HG03565 (cell line): ENCODE measurements at regions not wholly inside any gene's neighbourhood (a gene's known extent, or its start where the extent isn't known, plus 50 kb on each side); places are given as distances from the start of the nearest gene placed in this dataset.

Experiments
- ATAC-seq: cut with Tn5 transposase; IDR thresholded peaks from one replicate; pipeline ENCODE4 v1.9.1; 2021; ENCODE audit warnings: mild to moderate bottlenecking, moderate library complexity; ENCODE audit not compliant: unreplicated experiment

DNA sequence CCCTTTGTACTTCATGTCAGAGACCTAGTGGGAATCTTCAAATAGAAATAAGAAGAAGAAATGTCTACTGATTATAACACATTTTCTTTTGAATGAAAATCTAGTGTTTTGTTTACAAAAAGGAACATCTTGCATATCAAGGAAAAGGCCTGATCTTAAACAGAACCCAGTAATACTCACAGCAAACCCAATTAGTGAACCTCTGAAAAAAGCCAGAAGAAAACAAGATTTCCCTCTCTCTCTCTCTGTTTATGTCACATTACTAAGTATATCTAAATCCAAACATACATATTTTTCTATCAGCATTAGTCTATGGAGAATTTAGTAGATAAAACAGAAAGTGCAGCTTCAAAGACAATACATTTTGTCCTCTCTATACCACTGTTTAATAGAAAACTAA lies 457.9 kb downstream of the NR2F1-AS1 start:
- ATAC-seq: no peak

DNA sequence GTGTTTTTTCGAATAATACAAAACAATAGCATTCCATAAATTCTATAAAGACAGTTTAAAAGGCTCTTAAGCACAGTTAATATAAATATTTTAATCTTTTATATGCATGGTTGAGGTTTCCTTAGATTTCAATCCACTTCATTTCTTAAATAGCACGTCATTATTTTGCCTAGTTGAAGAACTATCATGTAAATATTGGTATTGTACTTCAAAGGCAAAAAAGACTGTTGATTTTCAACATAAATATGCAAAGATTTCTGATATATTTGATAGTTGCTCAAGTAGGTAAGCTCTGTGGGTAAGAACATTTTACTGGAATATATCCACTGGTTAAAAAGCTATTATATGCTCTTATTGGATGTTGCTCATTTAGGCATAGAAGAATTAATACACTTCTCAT lies 458.6 kb downstream of the NR2F1-AS1 start:
- ATAC-seq: no peak

DNA sequence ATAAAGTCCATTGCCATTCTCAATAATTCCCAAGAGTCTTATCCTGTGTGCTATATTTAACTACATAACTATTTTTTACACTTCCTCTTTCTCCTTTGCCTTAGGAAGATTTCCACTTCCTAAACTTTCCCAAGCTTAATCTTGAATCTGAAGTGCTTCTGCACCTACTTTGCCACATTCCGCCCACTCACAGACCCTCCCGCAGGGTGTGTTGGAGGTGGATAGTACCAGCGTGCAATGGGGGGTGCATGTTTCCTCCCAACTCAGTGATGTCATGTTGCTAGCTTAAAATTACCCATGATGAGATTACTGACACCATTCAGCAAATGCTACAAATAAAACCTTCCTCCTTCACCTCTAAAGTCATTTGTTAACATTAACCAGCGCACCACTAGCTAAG lies 460.2 kb downstream of the NR2F1-AS1 start:
- ATAC-seq: no peak

DNA sequence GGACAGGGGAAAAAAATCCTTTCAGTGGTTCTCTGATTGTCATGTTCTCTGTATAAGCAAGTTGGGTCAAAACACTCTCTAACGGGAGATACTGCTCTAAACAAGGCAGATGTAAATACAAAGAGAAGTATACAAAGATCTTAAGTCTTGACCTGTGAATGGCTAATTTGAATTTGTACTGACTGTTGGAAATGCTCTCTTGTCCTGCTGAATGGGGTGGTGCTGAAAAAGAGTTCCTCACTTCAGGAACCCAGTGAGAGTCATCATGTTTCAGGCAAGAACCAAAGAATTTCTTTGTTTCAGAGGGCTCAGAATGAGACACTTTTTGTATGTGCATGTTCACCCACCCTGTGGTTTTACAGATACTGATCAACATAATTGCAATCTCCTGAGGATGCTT lies 461.0 kb downstream of the NR2F1-AS1 start:
- ATAC-seq: no peak

DNA sequence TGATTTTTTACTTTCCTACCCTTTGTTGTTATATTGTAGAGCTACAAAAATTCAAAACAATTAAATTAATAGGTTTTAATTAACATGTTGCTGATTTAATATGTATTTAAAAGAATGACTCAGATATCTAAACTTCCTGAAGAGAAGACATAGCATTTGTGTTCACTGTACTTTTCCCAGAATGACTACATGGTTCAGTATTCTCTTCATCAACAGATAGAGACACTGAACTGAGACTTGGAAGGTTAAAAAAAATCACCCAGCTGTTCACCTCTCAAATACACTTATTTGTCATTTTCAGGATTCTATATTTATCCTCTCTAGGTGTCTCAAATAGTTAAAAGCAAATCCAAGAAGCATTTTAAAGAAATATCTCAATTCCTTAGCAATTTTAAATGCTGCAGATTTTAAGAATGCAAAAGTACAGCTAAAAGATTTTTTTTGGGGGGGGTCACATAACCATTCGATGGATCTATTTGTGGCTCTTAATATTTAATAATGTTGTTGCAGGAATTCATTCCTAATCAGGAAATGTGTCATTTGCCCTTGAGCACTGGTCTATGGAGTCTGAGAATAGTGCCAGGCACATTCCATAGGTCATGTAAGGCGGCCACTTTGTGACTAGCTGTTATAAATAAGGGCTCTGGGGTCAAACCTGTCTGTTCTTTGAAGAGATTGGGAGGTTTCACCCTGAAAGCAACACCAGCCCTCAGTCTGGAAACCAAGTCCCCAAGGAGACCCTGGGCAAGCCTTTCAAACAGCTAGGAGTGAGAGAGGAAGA lies 463.1 kb downstream of the NR2F1-AS1 start:
- no peak for ATAC-seq

DNA sequence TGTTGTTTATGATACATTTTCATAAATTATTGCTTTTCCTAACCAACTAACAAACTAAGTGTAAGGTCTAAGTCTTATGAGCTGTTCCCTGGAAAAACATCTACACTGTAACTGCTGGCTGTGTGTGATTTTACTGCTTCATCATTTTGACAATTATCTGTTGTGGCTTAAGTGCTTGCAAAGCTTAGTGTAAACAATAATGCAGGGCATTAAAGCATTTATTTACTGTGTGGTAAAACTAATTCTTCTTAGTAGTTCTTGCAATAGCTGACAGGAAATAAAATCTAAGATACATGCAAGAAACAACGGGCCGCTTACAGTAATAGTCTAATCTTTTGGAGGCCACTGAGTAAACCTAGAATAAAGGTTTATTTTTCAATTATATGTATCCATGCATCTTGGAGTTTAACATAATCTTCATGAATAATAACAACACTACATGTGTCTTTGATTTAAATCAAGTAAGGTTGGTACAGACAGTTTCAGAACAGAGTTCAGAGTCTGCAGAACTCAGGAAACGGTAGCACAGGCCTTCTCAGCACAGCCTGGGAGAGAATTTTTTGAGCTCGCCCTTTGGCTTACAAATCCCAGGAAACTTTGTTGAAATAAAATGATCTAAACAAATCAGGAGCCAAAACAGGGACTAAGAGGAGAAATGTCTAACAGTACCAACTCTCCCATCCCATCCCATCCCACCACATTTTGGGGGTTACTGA lies 473.1 kb downstream of the NR2F1-AS1 start:
- no peak for ATAC-seq

DNA sequence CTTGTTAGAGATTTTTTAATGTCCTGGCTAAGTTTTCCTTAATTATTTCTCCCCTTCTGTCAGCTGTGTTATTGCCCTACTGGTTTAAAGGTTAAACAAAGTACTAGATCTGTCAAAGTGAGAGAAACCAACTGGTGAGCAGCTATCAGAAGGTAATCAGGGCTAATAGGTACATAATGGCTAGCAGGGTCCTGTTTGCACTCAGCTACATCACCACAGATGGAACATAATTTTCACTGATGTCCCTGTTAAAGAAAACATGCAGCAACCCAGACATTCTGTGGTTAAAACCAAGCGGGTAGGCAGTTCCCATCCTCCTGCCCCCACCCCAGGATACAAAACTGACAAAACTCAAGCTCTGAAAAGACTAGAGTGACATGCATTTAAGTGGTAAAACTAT lies 473.9 kb downstream of the NR2F1-AS1 start:
- no peak for ATAC-seq

DNA sequence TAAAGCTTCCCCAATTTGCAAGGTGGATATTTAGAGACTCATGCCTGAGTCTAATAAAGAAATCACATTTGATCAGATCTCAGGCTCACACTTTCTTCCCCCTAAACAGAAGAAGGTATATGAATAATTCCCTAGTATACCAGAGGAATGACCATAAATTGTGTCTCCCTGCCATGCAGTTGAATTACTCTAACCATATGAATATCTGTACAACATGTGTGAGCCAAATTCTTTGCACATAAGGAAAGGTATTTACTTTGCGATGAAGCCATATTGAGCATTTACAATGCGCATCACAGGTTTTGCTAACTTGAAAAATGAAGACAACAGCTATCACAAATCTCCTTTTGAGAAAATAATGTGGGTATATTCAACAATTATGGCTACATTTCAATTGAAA lies 479.4 kb downstream of the NR2F1-AS1 start:
- no peak for ATAC-seq

DNA sequence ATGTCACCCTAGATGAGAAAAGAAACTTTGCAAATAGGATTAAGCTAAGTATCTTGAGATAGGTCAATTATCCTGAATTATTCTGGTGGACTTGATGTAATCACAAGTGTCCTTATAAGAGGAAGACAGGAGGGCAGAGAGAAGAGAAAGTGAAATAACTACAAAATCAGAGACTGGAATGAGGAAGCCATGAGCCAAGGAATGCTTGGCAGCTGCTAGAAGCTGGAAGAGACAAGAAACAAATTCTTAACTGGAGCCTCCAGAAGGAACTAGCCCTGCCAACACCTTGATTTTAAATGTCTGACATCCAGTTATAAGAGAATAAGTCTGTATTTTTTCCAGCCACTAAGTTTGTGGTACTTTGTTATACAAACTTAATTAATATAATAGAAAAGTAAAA lies 480.0 kb downstream of the NR2F1-AS1 start:
- ATAC-seq: no peak

DNA sequence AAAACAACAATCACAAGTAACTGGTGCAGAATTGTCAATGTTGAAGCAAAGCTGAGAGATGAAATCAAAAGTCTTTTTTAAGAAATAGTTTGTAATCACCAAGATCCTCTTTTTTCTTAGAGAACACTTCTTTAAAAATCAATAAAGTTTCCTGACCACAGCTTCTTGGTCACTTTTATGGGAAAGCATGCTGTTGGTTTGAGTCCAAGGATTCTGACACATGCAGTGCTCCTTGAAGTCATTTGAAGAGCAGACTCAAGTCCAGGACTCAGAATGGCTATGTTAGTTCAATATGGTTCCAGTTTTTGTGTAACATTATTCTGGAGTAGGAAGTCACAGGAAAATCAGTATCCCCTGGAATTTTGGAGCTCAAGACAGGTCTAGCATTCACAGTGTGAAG lies 480.6 kb downstream of the NR2F1-AS1 start:
- no peak for ATAC-seq

DNA sequence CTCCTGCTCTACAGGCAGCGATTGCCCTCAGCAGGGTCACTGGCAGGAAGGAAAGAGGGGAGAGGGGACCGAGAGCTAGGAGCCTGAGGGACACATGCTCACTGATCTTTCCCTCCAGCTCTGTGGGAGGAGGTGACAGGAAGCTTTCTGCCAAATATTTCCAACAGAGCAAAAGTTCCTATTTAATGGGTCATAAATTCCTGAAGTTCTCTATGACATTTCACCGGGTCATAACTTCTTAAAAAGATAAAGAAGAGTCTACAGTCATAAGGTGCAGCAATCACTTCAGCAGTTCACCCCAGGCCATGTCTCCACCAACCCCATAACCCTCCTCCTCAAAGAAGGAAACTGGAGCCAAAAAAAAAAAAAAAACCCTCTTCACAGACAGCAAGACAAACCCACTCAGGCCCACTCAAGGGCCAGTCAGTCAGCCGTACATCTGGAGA lies 481.1 kb downstream of the NR2F1-AS1 start:
- ATAC-seq: no peak

DNA sequence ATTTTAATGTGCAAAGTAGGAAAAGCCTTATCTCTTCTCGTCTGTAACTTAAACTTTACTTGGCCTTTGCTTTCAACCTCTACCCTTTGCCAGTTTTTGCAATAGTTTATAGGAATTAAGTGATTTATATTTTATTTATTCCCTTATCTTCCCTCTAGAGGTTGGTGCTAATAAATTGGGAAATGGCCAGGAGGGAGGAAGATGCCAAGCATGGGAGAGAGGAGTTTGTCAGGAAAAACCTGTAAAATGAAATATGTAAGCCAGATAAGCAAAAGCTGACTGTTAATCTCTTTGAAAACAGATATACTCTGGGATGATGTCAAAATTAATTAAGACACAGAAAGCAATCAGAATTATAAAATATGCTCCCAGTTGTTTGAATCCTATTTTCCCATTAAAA lies 484.5 kb downstream of the NR2F1-AS1 start:
- ATAC-seq: no peak

DNA sequence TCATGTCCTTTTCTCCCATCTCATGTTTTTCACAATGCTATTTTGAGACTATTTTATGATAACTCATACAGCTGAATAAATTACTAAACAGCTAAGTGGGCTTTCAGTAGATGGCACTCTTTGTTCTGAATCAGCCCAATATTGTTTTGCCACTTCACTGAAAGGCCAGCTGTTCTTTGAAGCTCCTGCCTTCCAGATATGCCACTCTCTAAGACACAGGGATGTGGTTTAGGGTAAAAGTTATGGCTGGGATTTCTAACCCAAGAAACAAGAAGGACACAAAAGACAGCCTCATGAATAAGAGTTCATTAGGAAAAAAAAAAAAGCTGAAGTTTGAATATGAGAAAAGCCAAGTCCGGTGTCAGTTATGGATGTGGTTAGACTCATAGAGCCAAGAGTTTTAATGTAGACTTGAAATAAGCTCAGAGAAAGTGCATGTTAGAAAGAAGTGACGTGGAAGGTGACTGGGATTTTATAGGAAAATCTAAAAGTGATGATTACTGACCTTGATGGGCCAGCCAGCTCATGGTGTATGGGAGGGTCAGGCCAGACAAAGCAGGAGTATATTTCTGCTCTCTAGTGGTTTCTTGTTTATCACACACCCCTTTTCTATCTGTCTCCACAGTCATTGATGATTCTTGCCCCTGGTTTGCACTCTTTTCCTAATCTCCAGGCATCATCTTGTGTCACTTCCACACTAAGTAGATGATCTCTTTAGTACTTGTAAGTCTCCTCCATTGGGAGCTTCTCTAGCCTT lies 488.5 kb downstream of the NR2F1-AS1 start:
- no peak for ATAC-seq

DNA sequence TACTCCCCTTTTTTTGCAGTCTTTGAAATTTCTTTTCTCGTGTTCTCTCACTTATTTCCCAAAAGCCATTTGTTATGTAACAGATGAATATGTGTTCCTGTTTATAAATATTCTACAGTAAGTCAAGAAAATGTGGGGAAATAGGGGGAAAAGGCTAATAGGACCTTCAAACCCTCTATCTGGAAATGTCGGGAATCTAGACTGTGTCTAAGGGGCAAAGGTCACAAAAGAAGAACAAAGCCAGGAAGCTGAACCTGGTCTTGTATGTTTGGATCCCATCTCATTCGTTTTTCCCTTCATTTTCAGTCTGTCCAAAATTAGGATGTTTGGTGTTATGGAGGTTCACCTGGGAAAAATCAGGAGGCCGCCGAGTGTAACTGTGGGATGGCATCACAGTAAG lies 490.3 kb downstream of the NR2F1-AS1 start:
- no peak for ATAC-seq

DNA sequence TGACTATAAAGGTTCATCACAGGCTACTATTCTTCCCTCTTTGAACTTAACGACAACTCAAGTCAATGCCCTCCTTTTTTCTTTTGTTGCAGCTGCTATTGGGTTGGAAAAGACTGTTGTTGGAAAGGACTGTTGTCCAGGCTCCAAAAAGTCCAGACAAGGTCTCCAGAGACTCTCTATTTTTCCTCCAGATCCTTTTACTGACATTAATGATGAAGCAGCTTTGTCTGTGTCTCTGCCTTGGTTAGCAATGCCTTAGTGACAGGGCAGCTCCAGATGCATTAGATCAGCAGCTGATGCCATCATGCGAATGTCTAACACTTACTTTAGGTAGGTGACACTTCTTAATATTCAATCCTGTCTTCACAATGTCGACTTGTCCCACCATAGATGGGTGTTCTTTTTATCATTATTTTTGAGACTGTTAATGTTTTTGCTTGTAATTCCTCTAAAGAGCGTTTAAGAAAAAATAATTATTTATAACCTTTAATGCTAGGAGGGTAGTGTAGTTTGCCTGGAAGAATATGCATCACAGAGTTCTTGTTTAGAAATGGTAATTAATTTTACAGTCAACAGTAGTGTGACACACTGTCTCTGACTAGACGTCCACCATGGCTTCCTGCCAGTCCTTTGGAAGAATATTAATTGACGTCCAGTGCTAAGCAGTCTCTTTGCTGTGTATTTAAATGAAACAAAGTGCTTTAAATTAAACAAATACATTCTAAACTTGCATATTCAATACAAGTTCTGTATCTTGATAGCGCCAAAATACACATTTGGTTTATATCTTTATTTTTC lies 492.2 kb downstream of the NR2F1-AS1 start:
- ATAC-seq: no peak

DNA sequence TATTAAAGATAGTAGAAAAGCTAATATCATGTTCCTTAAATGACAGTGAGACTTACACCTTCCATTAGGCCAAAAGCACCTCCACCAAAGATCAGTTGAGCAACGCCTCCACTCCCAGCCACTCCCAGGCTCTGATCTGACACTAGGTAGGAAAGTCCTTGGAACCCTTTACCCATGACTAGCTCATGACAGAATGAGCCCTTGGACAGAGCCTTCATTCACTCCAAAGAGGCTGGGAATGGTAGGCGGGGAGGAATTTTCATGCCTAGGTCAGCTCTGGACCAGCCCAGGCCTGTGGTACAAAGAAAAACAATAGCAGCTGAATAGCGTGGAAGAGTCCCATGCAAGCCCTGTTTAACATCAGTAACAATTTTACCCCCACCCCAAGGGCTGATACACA lies 493.7 kb downstream of the NR2F1-AS1 start:
- ATAC-seq: no peak

DNA sequence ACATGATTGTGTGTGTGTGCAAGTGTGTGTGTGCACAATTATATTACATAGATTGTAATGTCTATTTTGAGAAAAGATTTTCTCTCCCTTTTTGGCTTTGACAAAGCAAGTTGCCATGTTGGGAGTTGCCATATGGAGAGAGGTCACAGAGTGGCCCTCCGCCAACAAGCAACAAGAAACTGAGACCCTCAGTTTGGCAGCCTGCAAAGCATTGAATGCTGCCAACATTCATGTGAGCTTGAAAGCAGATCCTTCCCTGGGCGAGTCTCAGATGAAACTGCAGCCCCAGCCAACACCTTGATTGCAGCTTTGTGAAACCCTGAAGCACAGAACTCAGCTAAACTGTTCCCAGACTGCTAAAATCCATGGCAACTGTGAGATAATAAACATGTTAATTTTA lies 498.0 kb downstream of the NR2F1-AS1 start:
- no peak for ATAC-seq

DNA sequence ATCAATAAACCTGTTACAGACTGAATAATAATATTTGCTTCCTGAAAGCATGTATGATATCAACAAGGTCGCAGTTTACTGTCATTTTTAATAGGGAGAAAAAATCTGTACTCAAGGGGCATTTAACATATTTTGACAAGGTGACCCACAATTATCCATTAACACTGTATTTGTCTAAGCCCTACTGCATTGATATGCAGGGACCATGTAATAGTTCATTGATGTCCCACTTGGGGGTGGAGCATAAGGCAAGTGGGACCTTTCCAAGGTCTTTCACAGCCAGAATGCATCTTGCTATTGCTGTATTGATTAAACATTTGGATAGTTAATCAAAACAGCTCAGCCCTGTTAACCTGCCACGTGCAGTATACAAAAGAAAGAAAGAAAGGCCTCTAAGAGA lies 502.0 kb downstream of the NR2F1-AS1 start:
- ATAC-seq: no peak

DNA sequence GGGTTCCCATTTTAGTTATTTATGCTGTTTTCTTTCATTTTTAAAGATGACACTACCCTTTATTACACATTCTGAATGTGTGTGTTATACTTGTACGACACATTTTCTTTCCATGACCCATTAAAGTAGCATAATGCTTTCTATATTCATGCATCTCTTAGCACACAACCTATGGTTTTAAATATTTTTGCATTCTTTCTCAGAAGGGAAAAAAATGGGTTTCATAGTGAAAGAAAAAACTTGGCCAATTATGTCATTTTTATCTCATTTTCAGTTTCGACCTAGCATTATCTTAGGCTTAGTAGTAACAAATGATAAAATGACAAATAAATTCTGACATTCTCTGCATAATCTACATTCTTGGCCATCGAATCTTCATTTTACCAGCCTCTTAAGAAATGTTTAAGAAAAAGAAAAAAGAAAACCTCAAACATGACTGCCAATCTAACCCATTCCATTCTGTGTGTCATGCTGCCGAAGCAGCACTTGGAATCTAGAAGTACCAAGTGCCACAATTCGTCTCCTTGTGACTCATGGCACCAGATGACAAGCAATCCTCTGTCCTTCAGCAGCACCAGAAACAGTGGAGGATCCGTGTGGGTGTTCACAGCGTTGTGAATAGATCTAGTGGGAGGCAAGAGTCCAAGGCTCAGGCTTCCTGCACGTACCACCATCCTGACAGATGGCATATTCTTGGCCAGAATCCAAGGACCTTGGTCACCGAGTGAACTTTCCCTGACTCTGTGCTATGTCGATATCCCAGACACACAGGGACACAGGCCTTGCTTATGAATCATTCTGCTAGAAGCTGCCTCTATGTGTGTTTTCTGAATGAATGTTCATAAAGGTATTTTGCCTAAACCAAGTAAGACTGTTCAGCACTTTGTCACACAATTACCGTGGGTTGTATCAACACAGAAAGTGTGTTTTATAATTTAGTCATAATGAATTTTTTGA lies 502.7 kb downstream of the NR2F1-AS1 start:
- ATAC-seq: peak; percentile 70

DNA sequence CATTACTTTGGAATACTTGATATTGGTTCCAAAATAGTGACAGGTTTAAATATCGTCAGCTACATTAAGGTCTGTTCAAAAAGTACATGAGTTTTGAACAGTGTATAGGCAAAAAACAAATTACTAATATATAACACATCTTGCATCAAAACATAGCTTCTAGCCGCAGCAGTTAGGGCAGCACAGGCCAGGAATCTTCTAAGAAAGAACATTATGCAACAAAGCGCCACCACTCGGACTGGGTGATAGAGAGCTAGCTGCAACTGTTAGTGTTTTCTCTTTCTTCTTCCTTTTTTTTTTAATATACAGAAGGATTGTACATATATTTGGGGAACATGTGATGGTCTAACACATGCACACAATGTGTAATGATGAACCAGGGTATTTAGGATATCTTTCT lies 504.5 kb downstream of the NR2F1-AS1 start:
- no peak for ATAC-seq
